ENCODE measurements at regions not wholly inside any gene's neighbourhood (a gene's known extent, or its start where the extent isn't known, plus 50 kb on each side); places are given as distances from the start of the nearest gene placed in this dataset.
A peak's percentile ranks its signal among the peaks of the same experiment; 100 is the strongest.

- no peak overlapping the region for H3K27ac Mint-ChIP-seq
- H3K4me2 ChIP-seq, result peak overlapping the region; percentile 60
- no peaks in the 10 kb centered on the region for H3K27me3 ChIP-seq (ENCODE audit: insufficient read depth)
- ATAC-seq, result peak; percentile 94
- no peak overlapping the region for H3K27ac ChIP-seq (ENCODE audit: low read depth)
- H3K9me3 Mint-ChIP-seq, result no peaks in the 10 kb centered on the region; the same call in 1 of the 3 replicates
- H3K36me3 ChIP-seq (ENCODE audit: insufficient read depth), result no peaks in the 10 kb centered on the region
- 0 out of 2 replicates have a peak overlapping the region, but pooled peaks have one; percentile 3 for H3K4me3 ChIP-seq
- H3K79me2 ChIP-seq (replicated peaks; ENCODE audit: insufficient read depth), result no peaks in the 10 kb centered on the region
- no peaks in the 10 kb centered on the region for H3K27me3 Mint-ChIP-seq (ENCODE audit: insufficient read depth, low read depth, poor library complexity)
- peaks cover 40% of the 10 kb centered on the region for H3K4me1 ChIP-seq (ENCODE audit: insufficient read depth)
- TF ChIP-seq NANOG (IDR thresholded peaks at IDR 0.05; ENCODE audit: borderline replicate concordance) (no peak), CREB1 (CRISPR knock-in tag; IDR thresholded peaks at IDR 0.05; ENCODE audit: low read depth) (no peak), JUNB (IDR thresholded peaks at IDR 0.05; ENCODE audit: unreplicated experiment) (no peak)
- TF ChIP-seq, protein P1, sequence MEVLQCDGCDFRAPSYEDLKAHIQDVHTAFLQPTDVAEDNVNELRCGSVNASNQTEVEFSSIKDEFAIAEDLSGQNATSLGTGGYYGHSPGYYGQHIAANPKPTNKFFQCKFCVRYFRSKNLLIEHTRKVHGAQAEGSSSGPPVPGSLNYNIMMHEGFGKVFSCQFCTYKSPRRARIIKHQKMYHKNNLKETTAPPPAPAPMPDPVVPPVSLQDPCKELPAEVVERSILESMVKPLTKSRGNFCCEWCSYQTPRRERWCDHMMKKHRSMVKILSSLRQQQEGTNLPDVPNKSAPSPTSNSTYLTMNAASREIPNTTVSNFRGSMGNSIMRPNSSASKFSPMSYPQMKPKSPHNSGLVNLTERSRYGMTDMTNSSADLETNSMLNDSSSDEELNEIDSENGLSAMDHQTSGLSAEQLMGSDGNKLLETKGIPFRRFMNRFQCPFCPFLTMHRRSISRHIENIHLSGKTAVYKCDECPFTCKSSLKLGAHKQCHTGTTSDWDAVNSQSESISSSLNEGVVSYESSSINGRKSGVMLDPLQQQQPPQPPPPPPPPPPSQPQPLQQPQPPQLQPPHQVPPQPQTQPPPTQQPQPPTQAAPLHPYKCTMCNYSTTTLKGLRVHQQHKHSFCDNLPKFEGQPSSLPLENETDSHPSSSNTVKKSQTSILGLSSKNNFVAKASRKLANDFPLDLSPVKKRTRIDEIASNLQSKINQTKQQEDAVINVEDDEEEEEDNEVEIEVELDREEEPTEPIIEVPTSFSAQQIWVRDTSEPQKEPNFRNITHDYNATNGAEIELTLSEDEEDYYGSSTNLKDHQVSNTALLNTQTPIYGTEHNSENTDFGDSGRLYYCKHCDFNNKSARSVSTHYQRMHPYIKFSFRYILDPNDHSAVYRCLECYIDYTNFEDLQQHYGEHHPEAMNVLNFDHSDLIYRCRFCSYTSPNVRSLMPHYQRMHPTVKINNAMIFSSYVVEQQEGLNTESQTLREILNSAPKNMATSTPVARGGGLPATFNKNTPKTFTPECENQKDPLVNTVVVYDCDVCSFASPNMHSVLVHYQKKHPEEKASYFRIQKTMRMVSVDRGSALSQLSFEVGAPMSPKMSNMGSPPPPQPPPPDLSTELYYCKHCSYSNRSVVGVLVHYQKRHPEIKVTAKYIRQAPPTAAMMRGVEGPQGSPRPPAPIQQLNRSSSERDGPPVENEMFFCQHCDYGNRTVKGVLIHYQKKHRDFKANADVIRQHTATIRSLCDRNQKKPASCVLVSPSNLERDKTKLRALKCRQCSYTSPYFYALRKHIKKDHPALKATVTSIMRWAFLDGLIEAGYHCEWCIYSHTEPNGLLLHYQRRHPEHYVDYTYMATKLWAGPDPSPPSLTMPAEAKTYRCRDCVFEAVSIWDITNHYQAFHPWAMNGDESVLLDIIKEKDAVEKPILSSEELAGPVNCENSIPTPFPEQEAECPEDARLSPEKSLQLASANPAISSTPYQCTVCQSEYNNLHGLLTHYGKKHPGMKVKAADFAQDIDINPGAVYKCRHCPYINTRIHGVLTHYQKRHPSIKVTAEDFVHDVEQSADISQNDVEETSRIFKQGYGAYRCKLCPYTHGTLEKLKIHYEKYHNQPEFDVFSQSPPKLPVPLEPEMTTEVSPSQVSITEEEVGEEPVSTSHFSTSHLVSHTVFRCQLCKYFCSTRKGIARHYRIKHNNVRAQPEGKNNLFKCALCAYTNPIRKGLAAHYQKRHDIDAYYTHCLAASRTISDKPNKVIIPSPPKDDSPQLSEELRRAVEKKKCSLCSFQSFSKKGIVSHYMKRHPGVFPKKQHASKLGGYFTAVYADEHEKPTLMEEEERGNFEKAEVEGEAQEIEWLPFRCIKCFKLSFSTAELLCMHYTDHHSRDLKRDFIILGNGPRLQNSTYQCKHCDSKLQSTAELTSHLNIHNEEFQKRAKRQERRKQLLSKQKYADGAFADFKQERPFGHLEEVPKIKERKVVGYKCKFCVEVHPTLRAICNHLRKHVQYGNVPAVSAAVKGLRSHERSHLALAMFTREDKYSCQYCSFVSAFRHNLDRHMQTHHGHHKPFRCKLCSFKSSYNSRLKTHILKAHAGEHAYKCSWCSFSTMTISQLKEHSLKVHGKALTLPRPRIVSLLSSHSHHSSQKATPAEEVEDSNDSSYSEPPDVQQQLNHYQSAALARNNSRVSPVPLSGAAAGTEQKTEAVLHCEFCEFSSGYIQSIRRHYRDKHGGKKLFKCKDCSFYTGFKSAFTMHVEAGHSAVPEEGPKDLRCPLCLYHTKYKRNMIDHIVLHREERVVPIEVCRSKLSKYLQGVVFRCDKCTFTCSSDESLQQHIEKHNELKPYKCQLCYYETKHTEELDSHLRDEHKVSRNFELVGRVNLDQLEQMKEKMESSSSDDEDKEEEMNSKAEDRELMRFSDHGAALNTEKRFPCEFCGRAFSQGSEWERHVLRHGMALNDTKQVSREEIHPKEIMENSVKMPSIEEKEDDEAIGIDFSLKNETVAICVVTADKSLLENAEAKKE (CRISPR knock-in tag; IDR thresholded peaks at IDR 0.05), result no peak
- no peaks in the 10 kb centered on the region for H3F3A ChIP-seq (replicated peaks; ENCODE audit: low read depth)
- H3K4me1 Mint-ChIP-seq, result peaks cover 29% of the 10 kb centered on the region
- no peak overlapping the region for H2AFZ ChIP-seq
- no peaks in the 10 kb centered on the region for H4K20me1 ChIP-seq (replicated peaks; ENCODE audit: insufficient read depth)
- no peaks in the 10 kb centered on the region for H3K36me3 Mint-ChIP-seq (ENCODE audit: low read depth)
- H3K9me2 ChIP-seq (ENCODE audit: insufficient read depth), result no peaks in the 10 kb centered on the region
- peak overlapping the region; percentile 62 for H3K4me3 Mint-ChIP-seq
- peak; percentile 37 for DNase-seq (ENCODE audit: low spot score)
Observed at GRCh38 chr12:66803930-66804329, 125.1 kb upstream of the GRIP1 start.

- H3K36me3 ChIP-seq (ENCODE audit: insufficient read depth), result no peaks in the 10 kb centered on the region
- H3K4me1 Mint-ChIP-seq, result peaks cover 27% of the 10 kb centered on the region
- peak; percentile 15 for DNase-seq (ENCODE audit: low spot score)
- H3K4me2 ChIP-seq, result peak overlapping the region; percentile 60; the same call in 1 of the 2 replicates
- H3K27me3 ChIP-seq (ENCODE audit: insufficient read depth), result no peaks in the 10 kb centered on the region
- no peaks in the 10 kb centered on the region for H4K20me1 ChIP-seq (replicated peaks; ENCODE audit: insufficient read depth)
- H3K9me3 Mint-ChIP-seq, result no peaks in the 10 kb centered on the region; the same call in 1 of the 3 replicates
- no peak overlapping the region for H2AFZ ChIP-seq
- no peak overlapping the region for H3K4me3 ChIP-seq
- H3K27ac ChIP-seq (ENCODE audit: low read depth), result no peak overlapping the region
- H3K9me2 ChIP-seq (ENCODE audit: insufficient read depth), result no peaks in the 10 kb centered on the region
- no peaks in the 10 kb centered on the region for H3K36me3 Mint-ChIP-seq (ENCODE audit: low read depth)
- H3K4me1 ChIP-seq (ENCODE audit: insufficient read depth), result peaks cover 33% of the 10 kb centered on the region
- H3F3A ChIP-seq (replicated peaks; ENCODE audit: low read depth), result no peaks in the 10 kb centered on the region
- H3K4me3 Mint-ChIP-seq, result peak overlapping the region; percentile 25; the same call in 1 of the 3 replicates
- H3K27me3 Mint-ChIP-seq (ENCODE audit: insufficient read depth, low read depth, poor library complexity), result no peaks in the 10 kb centered on the region
- peak; percentile 54 for ATAC-seq
- H3K79me2 ChIP-seq (replicated peaks; ENCODE audit: insufficient read depth), result no peaks in the 10 kb centered on the region
- H3K27ac Mint-ChIP-seq, result no peak overlapping the region
- TF ChIP-seq EZH2 (IDR thresholded peaks at IDR 0.05; ENCODE audit: low read depth, unreplicated experiment) (no peak), STAT1 (IDR thresholded peaks at IDR 0.05; ENCODE audit: unreplicated experiment) (no peak), EZH2phosphoT487 (IDR thresholded peaks at IDR 0.05; ENCODE audit: unreplicated experiment) (no peak), CTCF (conservative IDR thresholded peaks at IDR 0.05; ENCODE audit: low read depth in 2 of 2) (no peak), POLR2AphosphoS5 (IDR thresholded peaks at IDR 0.05; ENCODE audit: low read depth) (no peak)
- TF ChIP-seq, protein P2, sequence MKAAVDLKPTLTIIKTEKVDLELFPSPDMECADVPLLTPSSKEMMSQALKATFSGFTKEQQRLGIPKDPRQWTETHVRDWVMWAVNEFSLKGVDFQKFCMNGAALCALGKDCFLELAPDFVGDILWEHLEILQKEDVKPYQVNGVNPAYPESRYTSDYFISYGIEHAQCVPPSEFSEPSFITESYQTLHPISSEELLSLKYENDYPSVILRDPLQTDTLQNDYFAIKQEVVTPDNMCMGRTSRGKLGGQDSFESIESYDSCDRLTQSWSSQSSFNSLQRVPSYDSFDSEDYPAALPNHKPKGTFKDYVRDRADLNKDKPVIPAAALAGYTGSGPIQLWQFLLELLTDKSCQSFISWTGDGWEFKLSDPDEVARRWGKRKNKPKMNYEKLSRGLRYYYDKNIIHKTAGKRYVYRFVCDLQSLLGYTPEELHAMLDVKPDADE (IDR thresholded peaks at IDR 0.05), result no peak
Observed at GRCh38 chr12:66804563-66804974, 125.7 kb upstream of the GRIP1 start.
